ENCODE measurements at regions not wholly inside any gene's neighbourhood (a gene's known extent, or its start where the extent isn't known, plus 50 kb on each side); places are given as distances from the start of the nearest gene placed in this dataset.

- no peak for TF ChIP-seq EP300 (IDR thresholded peaks at IDR 0.05)
- no peak for TF ChIP-seq POLR2A (IDR thresholded peaks at IDR 0.05)
- TF ChIP-seq CTCF (IDR thresholded peaks at IDR 0.05): no peak
- TF ChIP-seq POLR2AphosphoS5 (IDR thresholded peaks at IDR 0.05): no peak
- Histone ChIP-seq H3K36me3 (no peaks in the 10 kb centered on the region), H3K27ac (no peak overlapping the region), H3K27me3 (no peaks in the 10 kb centered on the region), H3K4me3 (no peak overlapping the region), H3K4me1 (no peaks in the 10 kb centered on the region), H3K9me3 (no peaks in the 10 kb centered on the region)
- DNase-seq: no peak
- intact Hi-C loops (cut with DNase I; ENCODE audit: low total_unique reads): no loop called here
- 74 to 88% (median 79%) methylated on average over 3 of the region's 3 CpGs for WGBS, 5 donors
Observed at GRCh38 chr10:58982470-58983239, 193.8 kb upstream of the PHYHIPL start.

GRCh38 chr10:58985216-58985615 is 191.2 kb upstream of the PHYHIPL start:
- intact Hi-C loops (cut with DNase I; ENCODE audit: low total_unique reads): no loop called here
- DNase-seq: no peak
- Histone ChIP-seq H3K4me3 (no peak overlapping the region), H3K4me1 (no peaks in the 10 kb centered on the region), H3K9me3 (peaks cover 0 to 10% (median 4%) of the 10 kb centered on the region in 4 donors), H3K27me3 (no peaks in the 10 kb centered on the region), H3K27ac (no peak overlapping the region), H3K36me3 (no peaks in the 10 kb centered on the region)
- no peak for TF ChIP-seq EP300 (IDR thresholded peaks at IDR 0.05)
- TF ChIP-seq POLR2AphosphoS5 (IDR thresholded peaks at IDR 0.05): no peak
- TF ChIP-seq CTCF (IDR thresholded peaks at IDR 0.05): no peak
- no peak for TF ChIP-seq POLR2A (IDR thresholded peaks at IDR 0.05)
- WGBS, 5 donors: 74 to 85% (median 78%) methylated on average over 3 of the region's 3 CpGs

GRCh38 chr10:58989486-58990039 is 186.9 kb upstream of the PHYHIPL start:
- H3K4me1 ChIP-seq: no peaks in the 10 kb centered on the region
- 84 to 89% (median 85%) methylated on average over 2 of the region's 2 CpGs for WGBS, 5 donors
- no peak for DNase-seq
- peaks cover 0 to 12% (median 6%) of the 10 kb centered on the region in 4 donors for H3K9me3 ChIP-seq
- intact Hi-C loops (cut with DNase I; ENCODE audit: low total_unique reads): no loop called here
- TF ChIP-seq POLR2AphosphoS5 (IDR thresholded peaks at IDR 0.05): no peak
- TF ChIP-seq CTCF (IDR thresholded peaks at IDR 0.05): no peak
- H3K27me3 ChIP-seq: no peaks in the 10 kb centered on the region
- no peak overlapping the region for H3K4me3 ChIP-seq
- no peaks in the 10 kb centered on the region for H3K36me3 ChIP-seq
- no peak overlapping the region for H3K27ac ChIP-seq

GRCh38 chr10:58990693-58991092 is 185.8 kb upstream of the PHYHIPL start:
- Histone ChIP-seq H3K9me3 (peaks cover 0 to 12% (median 6%) of the 10 kb centered on the region in 4 donors), H3K27me3 (no peaks in the 10 kb centered on the region), H3K4me3 (no peak overlapping the region), H3K4me1 (no peaks in the 10 kb centered on the region), H3K27ac (no peak overlapping the region), H3K36me3 (no peaks in the 10 kb centered on the region)
- TF ChIP-seq POLR2A (IDR thresholded peaks at IDR 0.05) (no peak), EP300 (IDR thresholded peaks at IDR 0.05) (no peak)
- intact Hi-C loops (cut with DNase I; ENCODE audit: low total_unique reads): no loop called here
- DNase-seq: no peak
- 87 to 95% (median 91%) methylated on average over 2 of the region's 2 CpGs for WGBS, 5 donors

GRCh38 chr10:58991856-58992255 is 184.6 kb upstream of the PHYHIPL start:
- intact Hi-C loops (cut with DNase I; ENCODE audit: low total_unique reads): no loop called here
- Histone ChIP-seq H3K4me1 (no peaks in the 10 kb centered on the region), H3K27me3 (no peaks in the 10 kb centered on the region), H3K36me3 (no peaks in the 10 kb centered on the region), H3K27ac (no peak overlapping the region), H3K4me3 (no peak overlapping the region), H3K9me3 (peaks cover 0 to 12% (median 6%) of the 10 kb centered on the region in 4 donors)
- no peak for DNase-seq
- TF ChIP-seq POLR2AphosphoS5 (IDR thresholded peaks at IDR 0.05) (no peak), EP300 (IDR thresholded peaks at IDR 0.05) (no peak), CTCF (IDR thresholded peaks at IDR 0.05) (no peak), POLR2A (IDR thresholded peaks at IDR 0.05) (no peak)
